ENCODE measurements at regions not wholly inside any gene's neighbourhood (a gene's known extent, or its start where the extent isn't known, plus 50 kb on each side); places are given as distances from the start of the nearest gene placed in this dataset.

DNA sequence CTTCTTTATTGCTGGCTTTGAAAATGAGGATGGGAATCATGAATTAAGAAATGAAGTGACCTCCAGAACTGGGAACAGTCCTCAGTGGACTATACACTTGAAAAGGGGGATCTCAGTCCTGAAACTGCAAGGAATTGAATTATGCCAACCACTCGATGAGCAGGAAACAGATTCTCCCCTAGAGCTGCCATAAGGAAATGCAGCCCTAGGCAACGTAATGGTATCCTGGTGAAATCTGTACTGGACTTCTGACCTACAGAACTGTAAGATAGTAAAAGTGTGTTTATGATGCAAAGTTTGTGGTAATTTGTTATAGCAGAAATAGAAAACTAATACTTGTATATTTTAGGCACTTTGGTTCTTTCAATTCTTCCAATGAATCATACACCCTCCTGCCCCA is 236.4 kb upstream of the TAC1 start (continued):
- TF ChIP-seq, protein P1, sequence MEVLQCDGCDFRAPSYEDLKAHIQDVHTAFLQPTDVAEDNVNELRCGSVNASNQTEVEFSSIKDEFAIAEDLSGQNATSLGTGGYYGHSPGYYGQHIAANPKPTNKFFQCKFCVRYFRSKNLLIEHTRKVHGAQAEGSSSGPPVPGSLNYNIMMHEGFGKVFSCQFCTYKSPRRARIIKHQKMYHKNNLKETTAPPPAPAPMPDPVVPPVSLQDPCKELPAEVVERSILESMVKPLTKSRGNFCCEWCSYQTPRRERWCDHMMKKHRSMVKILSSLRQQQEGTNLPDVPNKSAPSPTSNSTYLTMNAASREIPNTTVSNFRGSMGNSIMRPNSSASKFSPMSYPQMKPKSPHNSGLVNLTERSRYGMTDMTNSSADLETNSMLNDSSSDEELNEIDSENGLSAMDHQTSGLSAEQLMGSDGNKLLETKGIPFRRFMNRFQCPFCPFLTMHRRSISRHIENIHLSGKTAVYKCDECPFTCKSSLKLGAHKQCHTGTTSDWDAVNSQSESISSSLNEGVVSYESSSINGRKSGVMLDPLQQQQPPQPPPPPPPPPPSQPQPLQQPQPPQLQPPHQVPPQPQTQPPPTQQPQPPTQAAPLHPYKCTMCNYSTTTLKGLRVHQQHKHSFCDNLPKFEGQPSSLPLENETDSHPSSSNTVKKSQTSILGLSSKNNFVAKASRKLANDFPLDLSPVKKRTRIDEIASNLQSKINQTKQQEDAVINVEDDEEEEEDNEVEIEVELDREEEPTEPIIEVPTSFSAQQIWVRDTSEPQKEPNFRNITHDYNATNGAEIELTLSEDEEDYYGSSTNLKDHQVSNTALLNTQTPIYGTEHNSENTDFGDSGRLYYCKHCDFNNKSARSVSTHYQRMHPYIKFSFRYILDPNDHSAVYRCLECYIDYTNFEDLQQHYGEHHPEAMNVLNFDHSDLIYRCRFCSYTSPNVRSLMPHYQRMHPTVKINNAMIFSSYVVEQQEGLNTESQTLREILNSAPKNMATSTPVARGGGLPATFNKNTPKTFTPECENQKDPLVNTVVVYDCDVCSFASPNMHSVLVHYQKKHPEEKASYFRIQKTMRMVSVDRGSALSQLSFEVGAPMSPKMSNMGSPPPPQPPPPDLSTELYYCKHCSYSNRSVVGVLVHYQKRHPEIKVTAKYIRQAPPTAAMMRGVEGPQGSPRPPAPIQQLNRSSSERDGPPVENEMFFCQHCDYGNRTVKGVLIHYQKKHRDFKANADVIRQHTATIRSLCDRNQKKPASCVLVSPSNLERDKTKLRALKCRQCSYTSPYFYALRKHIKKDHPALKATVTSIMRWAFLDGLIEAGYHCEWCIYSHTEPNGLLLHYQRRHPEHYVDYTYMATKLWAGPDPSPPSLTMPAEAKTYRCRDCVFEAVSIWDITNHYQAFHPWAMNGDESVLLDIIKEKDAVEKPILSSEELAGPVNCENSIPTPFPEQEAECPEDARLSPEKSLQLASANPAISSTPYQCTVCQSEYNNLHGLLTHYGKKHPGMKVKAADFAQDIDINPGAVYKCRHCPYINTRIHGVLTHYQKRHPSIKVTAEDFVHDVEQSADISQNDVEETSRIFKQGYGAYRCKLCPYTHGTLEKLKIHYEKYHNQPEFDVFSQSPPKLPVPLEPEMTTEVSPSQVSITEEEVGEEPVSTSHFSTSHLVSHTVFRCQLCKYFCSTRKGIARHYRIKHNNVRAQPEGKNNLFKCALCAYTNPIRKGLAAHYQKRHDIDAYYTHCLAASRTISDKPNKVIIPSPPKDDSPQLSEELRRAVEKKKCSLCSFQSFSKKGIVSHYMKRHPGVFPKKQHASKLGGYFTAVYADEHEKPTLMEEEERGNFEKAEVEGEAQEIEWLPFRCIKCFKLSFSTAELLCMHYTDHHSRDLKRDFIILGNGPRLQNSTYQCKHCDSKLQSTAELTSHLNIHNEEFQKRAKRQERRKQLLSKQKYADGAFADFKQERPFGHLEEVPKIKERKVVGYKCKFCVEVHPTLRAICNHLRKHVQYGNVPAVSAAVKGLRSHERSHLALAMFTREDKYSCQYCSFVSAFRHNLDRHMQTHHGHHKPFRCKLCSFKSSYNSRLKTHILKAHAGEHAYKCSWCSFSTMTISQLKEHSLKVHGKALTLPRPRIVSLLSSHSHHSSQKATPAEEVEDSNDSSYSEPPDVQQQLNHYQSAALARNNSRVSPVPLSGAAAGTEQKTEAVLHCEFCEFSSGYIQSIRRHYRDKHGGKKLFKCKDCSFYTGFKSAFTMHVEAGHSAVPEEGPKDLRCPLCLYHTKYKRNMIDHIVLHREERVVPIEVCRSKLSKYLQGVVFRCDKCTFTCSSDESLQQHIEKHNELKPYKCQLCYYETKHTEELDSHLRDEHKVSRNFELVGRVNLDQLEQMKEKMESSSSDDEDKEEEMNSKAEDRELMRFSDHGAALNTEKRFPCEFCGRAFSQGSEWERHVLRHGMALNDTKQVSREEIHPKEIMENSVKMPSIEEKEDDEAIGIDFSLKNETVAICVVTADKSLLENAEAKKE (CRISPR knock-in tag; IDR thresholded peaks at IDR 0.05): no peak
- TF ChIP-seq EZH2phosphoT487 (IDR thresholded peaks at IDR 0.05; ENCODE audit: unreplicated experiment) (no peak), CREB1 (CRISPR knock-in tag; IDR thresholded peaks at IDR 0.05; ENCODE audit: low read depth) (no peak), POLR2AphosphoS5 (IDR thresholded peaks at IDR 0.05; ENCODE audit: low read depth) (no peak), EZH2 (IDR thresholded peaks at IDR 0.05; ENCODE audit: low read depth, unreplicated experiment) (no peak), ZNF114 (CRISPR knock-in tag; IDR thresholded peaks at IDR 0.05) (no peak), ZNF331 (CRISPR knock-in tag; IDR thresholded peaks at IDR 0.05; ENCODE audit: low read depth) (no peak)

GRCh38 chr7:97499204-97499603 is 232.7 kb upstream of the TAC1 start:
- H3K27ac Mint-ChIP-seq: no peak overlapping the region
- Histone ChIP-seq H2AFZ (no peak overlapping the region), H3K27ac (ENCODE audit: low read depth) (no peak overlapping the region), H3K79me2 (replicated peaks; ENCODE audit: insufficient read depth) (no peaks in the 10 kb centered on the region), H3K4me1 (ENCODE audit: insufficient read depth) (no peaks in the 10 kb centered on the region), H3F3A (replicated peaks; ENCODE audit: low read depth) (no peaks in the 10 kb centered on the region), H3K9me2 (ENCODE audit: insufficient read depth) (no peaks in the 10 kb centered on the region), H4K20me1 (replicated peaks; ENCODE audit: insufficient read depth) (no peaks in the 10 kb centered on the region), H3K4me3 (no peak overlapping the region), H3K4me2 (no peak overlapping the region), H3K36me3 (ENCODE audit: insufficient read depth) (no peaks in the 10 kb centered on the region), H3K27me3 (ENCODE audit: insufficient read depth) (no peaks in the 10 kb centered on the region)
- H3K4me3 Mint-ChIP-seq: no peak overlapping the region
- no peaks in the 10 kb centered on the region for H3K4me1 Mint-ChIP-seq
- no peaks in the 10 kb centered on the region for H3K9me3 Mint-ChIP-seq
- peak; percentile 82 for ATAC-seq
- DNase-seq (ENCODE audit: low spot score): peak; percentile 72
- TF ChIP-seq CTCF (conservative IDR thresholded peaks at IDR 0.05; ENCODE audit: low read depth in 2 of 2): peak; percentile 67 to 73
- TF ChIP-seq EZH2 (IDR thresholded peaks at IDR 0.05; ENCODE audit: low read depth, unreplicated experiment): no peak
- H3K36me3 Mint-ChIP-seq (ENCODE audit: low read depth): no peaks in the 10 kb centered on the region
- H3K27me3 Mint-ChIP-seq (ENCODE audit: insufficient read depth, low read depth, poor library complexity): peaks cover 1% of the 10 kb centered on the region

Data from GM23338 (cell line).